ENCODE measurements at regions not wholly inside any gene's neighbourhood (a gene's known extent, or its start where the extent isn't known, plus 50 kb on each side); places are given as distances from the start of the nearest gene placed in this dataset.

- no peaks in the 10 kb centered on the region for H3F3A ChIP-seq (ENCODE audit: insufficient read depth, low read length, poor library complexity, severe bottlenecking)
- H3K4me2 ChIP-seq (ENCODE audit: low read length) = no peak overlapping the region
- H3K79me2 ChIP-seq (replicated peaks; ENCODE audit: insufficient read depth, low read length) = no peaks in the 10 kb centered on the region
- no peaks in the 10 kb centered on the region for H3K27me3 ChIP-seq (ENCODE audit: insufficient read depth, low read depth, low read length)
- no peaks in the 10 kb centered on the region for H3K9me3 ChIP-seq (ENCODE audit: low read length)
- no peak overlapping the region for H3K27ac ChIP-seq (ENCODE audit: low read length)
- H2AFZ ChIP-seq (ENCODE audit: low read depth, low read length) = no peak overlapping the region
- H3K9me2 ChIP-seq (ENCODE audit: insufficient read depth, low read length) = no peaks in the 10 kb centered on the region
- TF ChIP-seq POLR2AphosphoS5 (IDR thresholded peaks at IDR 0.05) = no peak
- no peak for TF ChIP-seq SMC3 (conservative IDR thresholded peaks at IDR 0.05; ENCODE audit: poor library complexity)
- TF ChIP-seq MXI1 (conservative IDR thresholded peaks at IDR 0.05; ENCODE audit: poor library complexity, severe bottlenecking) = no peak
- no peak for TF ChIP-seq RAD21 (conservative IDR thresholded peaks at IDR 0.05)
- no peak for TF ChIP-seq EZH2 (IDR thresholded peaks at IDR 0.05; ENCODE audit: borderline replicate concordance, insufficient read depth, low read length, poor library complexity, severe bottlenecking)
- no peak for TF ChIP-seq EP300 (conservative IDR thresholded peaks at IDR 0.05; ENCODE audit: poor library complexity, severe bottlenecking)
- no peak for TF ChIP-seq TAF1 (IDR thresholded peaks at IDR 0.05; ENCODE audit: low read depth)
- no peak for TF ChIP-seq REST (IDR thresholded peaks at IDR 0.05; ENCODE audit: borderline replicate concordance)
- TF ChIP-seq CTCF (IDR thresholded peaks at IDR 0.05; ENCODE audit: poor library complexity, severe bottlenecking) = no peak
- no peaks in the 10 kb centered on the region for H3K36me3 ChIP-seq (ENCODE audit: insufficient read depth, low read length)
- H3K4me3 ChIP-seq (ENCODE audit: low read length) = no peak overlapping the region
- no peaks in the 10 kb centered on the region for H4K20me1 ChIP-seq (ENCODE audit: insufficient read depth)
- no peak overlapping the region for H3K9ac ChIP-seq (ENCODE audit: low read length)
Observed at GRCh38 chr5:97544240-97544639, 361.2 kb upstream of the RIOK2 start.

GRCh38 chr5:97544678-97545077 is 361.6 kb upstream of the RIOK2 start:
- H3K9ac ChIP-seq (ENCODE audit: low read length) = no peak overlapping the region
- no peak for TF ChIP-seq TAF1 (IDR thresholded peaks at IDR 0.05; ENCODE audit: low read depth)
- H2AFZ ChIP-seq (ENCODE audit: low read depth, low read length) = no peak overlapping the region
- H4K20me1 ChIP-seq (ENCODE audit: insufficient read depth) = no peaks in the 10 kb centered on the region
- H3K79me2 ChIP-seq (replicated peaks; ENCODE audit: insufficient read depth, low read length) = no peaks in the 10 kb centered on the region
- H3K36me3 ChIP-seq (ENCODE audit: insufficient read depth, low read length) = no peaks in the 10 kb centered on the region
- no peak overlapping the region for H3K4me3 ChIP-seq (ENCODE audit: low read length)
- H3K27me3 ChIP-seq (ENCODE audit: insufficient read depth, low read depth, low read length) = no peaks in the 10 kb centered on the region
- H3F3A ChIP-seq (ENCODE audit: insufficient read depth, low read length, poor library complexity, severe bottlenecking) = no peaks in the 10 kb centered on the region
- no peak overlapping the region for H3K27ac ChIP-seq (ENCODE audit: low read length)
- H3K9me2 ChIP-seq (ENCODE audit: insufficient read depth, low read length) = no peaks in the 10 kb centered on the region
- no peak overlapping the region for H3K4me2 ChIP-seq (ENCODE audit: low read length)
- H3K9me3 ChIP-seq (ENCODE audit: low read length) = no peaks in the 10 kb centered on the region

- H3K27me3 ChIP-seq (ENCODE audit: insufficient read depth, low read depth, low read length) = no peaks in the 10 kb centered on the region
- no peaks in the 10 kb centered on the region for H3F3A ChIP-seq (ENCODE audit: insufficient read depth, low read length, poor library complexity, severe bottlenecking)
- H3K27ac ChIP-seq (ENCODE audit: low read length) = peak overlapping the region; percentile 74
- peak overlapping the region; percentile 53 for H2AFZ ChIP-seq (ENCODE audit: low read depth, low read length)
- H3K4me2 ChIP-seq (ENCODE audit: low read length) = no peak overlapping the region
- TF ChIP-seq CTCF (IDR thresholded peaks at IDR 0.05; ENCODE audit: poor library complexity, severe bottlenecking) (no peak), REST (IDR thresholded peaks at IDR 0.05; ENCODE audit: borderline replicate concordance) (no peak), RAD21 (conservative IDR thresholded peaks at IDR 0.05) (no peak), EP300 (conservative IDR thresholded peaks at IDR 0.05; ENCODE audit: poor library complexity, severe bottlenecking) (no peak), SMC3 (conservative IDR thresholded peaks at IDR 0.05; ENCODE audit: poor library complexity) (no peak), TAF1 (IDR thresholded peaks at IDR 0.05; ENCODE audit: low read depth) (no peak), MXI1 (conservative IDR thresholded peaks at IDR 0.05; ENCODE audit: poor library complexity, severe bottlenecking) (no peak), POLR2AphosphoS5 (IDR thresholded peaks at IDR 0.05) (no peak), EZH2 (IDR thresholded peaks at IDR 0.05; ENCODE audit: borderline replicate concordance, insufficient read depth, low read length, poor library complexity, severe bottlenecking) (no peak)
- H3K4me3 ChIP-seq (ENCODE audit: low read length) = no peak overlapping the region
- no peaks in the 10 kb centered on the region for H3K9me3 ChIP-seq (ENCODE audit: low read length)
- no peaks in the 10 kb centered on the region for H3K36me3 ChIP-seq (ENCODE audit: insufficient read depth, low read length)
- H3K9ac ChIP-seq (ENCODE audit: low read length) = no peak overlapping the region
- H4K20me1 ChIP-seq (ENCODE audit: insufficient read depth) = no peaks in the 10 kb centered on the region
- H3K79me2 ChIP-seq (replicated peaks; ENCODE audit: insufficient read depth, low read length) = no peaks in the 10 kb centered on the region
- no peaks in the 10 kb centered on the region for H3K9me2 ChIP-seq (ENCODE audit: insufficient read depth, low read length)
Observed at GRCh38 chr5:97545446-97545845, 362.4 kb upstream of the RIOK2 start.
